ENCODE measurements at regions not wholly inside any gene's neighbourhood (a gene's known extent, or its start where the extent isn't known, plus 50 kb on each side); places are given as distances from the start of the nearest gene placed in this dataset.

GRCh38 chr10:4024516-4025245 is 239.7 kb upstream of the KLF6 start:
- TF ChIP-seq CTCF (IDR thresholded peaks at IDR 0.05): no peak
- no peak for ATAC-seq
- no peaks in the 10 kb centered on the region for H3K27me3 ChIP-seq

GRCh38 chr10:4024027-4024426 is 239.0 kb upstream of the KLF6 start:
- H3K9me3 ChIP-seq: no peaks in the 10 kb centered on the region
- H3K36me3 ChIP-seq: no peaks in the 10 kb centered on the region
- TF ChIP-seq CTCF (IDR thresholded peaks at IDR 0.05): no peak
- no peak overlapping the region for H3K4me3 ChIP-seq
- ATAC-seq: no peak
- no peaks in the 10 kb centered on the region for H3K27me3 ChIP-seq
- H3K4me1 ChIP-seq: no peaks in the 10 kb centered on the region
- no peak for DNase-seq
- intact Hi-C loops (cut with DNase I): no loop called here
- H3K27ac ChIP-seq: no peak overlapping the region

More at GRCh38 chr10:4024516-4025245, 239.7 kb upstream of the KLF6 start:
- H3K4me3 ChIP-seq: no peak overlapping the region
- no peak for DNase-seq
- H3K27ac ChIP-seq: no peak overlapping the region
- no peaks in the 10 kb centered on the region for H3K9me3 ChIP-seq
- H3K36me3 ChIP-seq: no peaks in the 10 kb centered on the region
- no peaks in the 10 kb centered on the region for H3K4me1 ChIP-seq
- intact Hi-C loops (cut with DNase I): no loop called here

GRCh38 chr10:4022473-4022872 is 237.5 kb upstream of the KLF6 start:
- Histone ChIP-seq H3K27ac (no peak overlapping the region), H3K4me1 (no peaks in the 10 kb centered on the region), H3K27me3 (no peaks in the 10 kb centered on the region), H3K4me3 (no peak overlapping the region), H3K36me3 (no peaks in the 10 kb centered on the region), H3K9me3 (no peaks in the 10 kb centered on the region)
- no peak for TF ChIP-seq CTCF (IDR thresholded peaks at IDR 0.05)
- ATAC-seq (no peak), DNase-seq (no peak)
- intact Hi-C loops (cut with DNase I): no loop called here

- ATAC-seq (no peak), DNase-seq (no peak)
- H3K4me3 ChIP-seq: no peak overlapping the region
- no peaks in the 10 kb centered on the region for H3K27me3 ChIP-seq
- H3K36me3 ChIP-seq: no peaks in the 10 kb centered on the region
- no peaks in the 10 kb centered on the region for H3K4me1 ChIP-seq
- intact Hi-C loops (cut with DNase I): no loop called here
- H3K9me3 ChIP-seq: no peaks in the 10 kb centered on the region
- no peak for TF ChIP-seq CTCF (IDR thresholded peaks at IDR 0.05)
- H3K27ac ChIP-seq: no peak overlapping the region
These were observed 235.6 kb upstream of the KLF6 start for GRCh38 chr10:4020631-4021030.

GRCh38 chr10:4018054-4018511 is 233.1 kb upstream of the KLF6 start:
- DNase-seq (no peak), ATAC-seq (peak; percentile 24)
- intact Hi-C loops (cut with DNase I): no loop called here
- no peaks in the 10 kb centered on the region for H3K36me3 ChIP-seq
- no peaks in the 10 kb centered on the region for H3K9me3 ChIP-seq
- H3K27ac ChIP-seq: no peak overlapping the region
- H3K4me1 ChIP-seq: no peaks in the 10 kb centered on the region
- H3K4me3 ChIP-seq: no peak overlapping the region
- H3K27me3 ChIP-seq: no peaks in the 10 kb centered on the region
- TF ChIP-seq CTCF (IDR thresholded peaks at IDR 0.05): no peak

Measured in left lung (tissue), 4 donors.